Tibial nerve (tissue), 4 donors: ENCODE measurements at regions not wholly inside any gene's neighbourhood (a gene's known extent, or its start where the extent isn't known, plus 50 kb on each side); places are given as distances from the start of the nearest gene placed in this dataset.

Experiments used
- EP300 ChIP-seq, 2 donors: sonication (generic); formaldehyde crosslinking; IDR thresholded peaks; one replicate each; pipeline ENCODE4 v1.6.1; 2017; ENCODE audit warnings: antibody characterized with exemption in 2 of 2, mild to moderate bottlenecking in 1 of 2
- POLR2A ChIP-seq, 2 donors: fragments of 450-650 bp; IDR thresholded peaks; one replicate each; pipeline ENCODE4 v1.6.1; 2017; ENCODE audit warnings: antibody characterized with exemption in 2 of 2, mild to moderate bottlenecking in 2 of 2, moderate library complexity in 2 of 2
- TF ChIP-seq, protein P1 (sequence below), 5 experiments: fragments of 200-600 bp in 3 of 5; fragments of 450-650 bp in 2 of 5; sonication (generic) in 3 of 5; IDR thresholded peaks; one replicate each; pipeline ENCODE4 v1.5.1; 2016 to 2019; ENCODE audit warnings: antibody characterized with exemption in 5 of 5, mild to moderate bottlenecking in 3 of 5, moderate library complexity in 2 of 5

GRCh38 chr2:175449616-175450015 is 268.1 kb upstream of the ATP5MC3 start:
- TF ChIP-seq, protein P1, sequence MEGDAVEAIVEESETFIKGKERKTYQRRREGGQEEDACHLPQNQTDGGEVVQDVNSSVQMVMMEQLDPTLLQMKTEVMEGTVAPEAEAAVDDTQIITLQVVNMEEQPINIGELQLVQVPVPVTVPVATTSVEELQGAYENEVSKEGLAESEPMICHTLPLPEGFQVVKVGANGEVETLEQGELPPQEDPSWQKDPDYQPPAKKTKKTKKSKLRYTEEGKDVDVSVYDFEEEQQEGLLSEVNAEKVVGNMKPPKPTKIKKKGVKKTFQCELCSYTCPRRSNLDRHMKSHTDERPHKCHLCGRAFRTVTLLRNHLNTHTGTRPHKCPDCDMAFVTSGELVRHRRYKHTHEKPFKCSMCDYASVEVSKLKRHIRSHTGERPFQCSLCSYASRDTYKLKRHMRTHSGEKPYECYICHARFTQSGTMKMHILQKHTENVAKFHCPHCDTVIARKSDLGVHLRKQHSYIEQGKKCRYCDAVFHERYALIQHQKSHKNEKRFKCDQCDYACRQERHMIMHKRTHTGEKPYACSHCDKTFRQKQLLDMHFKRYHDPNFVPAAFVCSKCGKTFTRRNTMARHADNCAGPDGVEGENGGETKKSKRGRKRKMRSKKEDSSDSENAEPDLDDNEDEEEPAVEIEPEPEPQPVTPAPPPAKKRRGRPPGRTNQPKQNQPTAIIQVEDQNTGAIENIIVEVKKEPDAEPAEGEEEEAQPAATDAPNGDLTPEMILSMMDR (IDR thresholded peaks at IDR 0.05) = peak in 1 of 5 experiments; percentile 5
- TF ChIP-seq EP300 (IDR thresholded peaks at IDR 0.05) = no peak
- TF ChIP-seq POLR2A (IDR thresholded peaks at IDR 0.05) = no peak
